Prostate gland (tissue), 2 donors: ENCODE measurements at regions not wholly inside any gene's neighbourhood (a gene's known extent, or its start where the extent isn't known, plus 50 kb on each side); places are given as distances from the start of the nearest gene placed in this dataset.

Source experiments
- DNase-seq: peaks from one replicate; pipeline ENCODE4 v3.0.0-alpha.2; 2019; ENCODE audit warnings: low spot score
- H3K27ac ChIP-seq, 2 donors: fragments of 200-600 bp; sonication (generic); 2 replicates each; pipeline ENCODE4 v1.5.1; 2017 to 2019
- H3K27me3 ChIP-seq: fragments of 200-600 bp; sonication (generic); replicated peaks from 2 replicates; pipeline ENCODE4 v1.5.1; 2019; ENCODE audit not compliant: insufficient read depth
- H3K36me3 ChIP-seq, 2 donors: fragments of 200-600 bp; sonication (generic); 1 replicate in 1 of 2; 2 replicates in 1 of 2; pipeline versions ENCODE4 v1.5.1 to v1.8.1; 2017 to 2019
- H3K4me1 ChIP-seq: fragments of 200-600 bp; sonication (generic); replicated peaks from 2 replicates; pipeline ENCODE4 v1.5.1; 2019
- H3K4me3 ChIP-seq, 2 donors: fragments of 200-600 bp; sonication (generic); 2 replicates each; pipeline ENCODE4 v1.5.1; 2017 to 2019
- H3K9me3 ChIP-seq: fragments of 200-600 bp; sonication (generic); 2 replicates; pipeline ENCODE4 v1.5.1; 2017
- CTCF ChIP-seq, 4 experiments: fragments of 200-600 bp in 2 of 4; fragments of 450-650 bp in 2 of 4; sonication (generic) in 2 of 4; IDR thresholded peaks; 1 replicate in 3 of 4; 2 replicates in 1 of 4; pipeline ENCODE4 v1.5.1; 2016 to 2019; ENCODE audit warnings: antibody characterized with exemption in 4 of 4, mild to moderate bottlenecking in 2 of 4, moderate library complexity in 2 of 4
- POLR2A ChIP-seq: fragments of 450-650 bp; IDR thresholded peaks from one replicate; pipeline ENCODE4 v1.6.1; 2016; ENCODE audit warnings: antibody characterized with exemption, mild to moderate bottlenecking
- POLR2AphosphoS5 ChIP-seq: sonication (generic); formaldehyde crosslinking; IDR thresholded peaks from one replicate; pipeline ENCODE4 v1.6.1; 2017; ENCODE audit warnings: antibody characterized with exemption
- WGBS: methylation state at CpG from one replicate; pipeline ENCODE4 v1.1.5; 2018; 5-methylcytosine and 5-hydroxymethylcytosine counted together
- intact Hi-C: fragments of 100-400 bp; cut with DNase I; formaldehyde crosslinking; loops from one replicate; pipeline ENCODE4 v1.14.2; 2022

DNA sequence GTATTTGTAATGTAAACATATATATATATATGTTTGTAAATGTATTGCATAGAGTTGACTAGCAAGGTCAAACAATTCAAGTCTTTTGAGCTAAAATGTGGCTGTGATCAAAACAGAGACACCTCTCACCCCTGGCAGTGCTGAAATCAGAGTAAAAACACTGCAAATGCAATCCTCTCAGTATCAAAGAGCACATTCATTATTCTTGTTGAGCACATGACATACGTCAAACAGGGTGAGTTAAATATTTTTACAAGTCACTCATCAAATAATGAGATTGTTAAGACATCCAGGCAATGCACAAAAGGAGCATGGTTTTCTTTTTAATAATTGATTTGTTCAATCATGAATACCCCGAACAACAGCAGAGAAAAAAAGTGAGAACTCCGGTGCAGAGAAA, 114.1 kb upstream of the KCNIP4 start:
- no peaks in the 10 kb centered on the region for H3K4me1 ChIP-seq
- no peaks in the 10 kb centered on the region for H3K27me3 ChIP-seq
- no peaks in the 10 kb centered on the region for H3K36me3 ChIP-seq
- intact Hi-C loops, result no loop called here
- H3K27ac ChIP-seq, result no peak overlapping the region
- TF ChIP-seq POLR2AphosphoS5, result no peak
- TF ChIP-seq CTCF (IDR thresholded peaks at IDR 0.05), result no peak
- no peak for TF ChIP-seq POLR2A
- DNase-seq, result no peak
- no peaks in the 10 kb centered on the region for H3K9me3 ChIP-seq
- H3K4me3 ChIP-seq, result no peak overlapping the region
- 62% methylated on average over 3 of the region's 3 CpGs for WGBS

DNA sequence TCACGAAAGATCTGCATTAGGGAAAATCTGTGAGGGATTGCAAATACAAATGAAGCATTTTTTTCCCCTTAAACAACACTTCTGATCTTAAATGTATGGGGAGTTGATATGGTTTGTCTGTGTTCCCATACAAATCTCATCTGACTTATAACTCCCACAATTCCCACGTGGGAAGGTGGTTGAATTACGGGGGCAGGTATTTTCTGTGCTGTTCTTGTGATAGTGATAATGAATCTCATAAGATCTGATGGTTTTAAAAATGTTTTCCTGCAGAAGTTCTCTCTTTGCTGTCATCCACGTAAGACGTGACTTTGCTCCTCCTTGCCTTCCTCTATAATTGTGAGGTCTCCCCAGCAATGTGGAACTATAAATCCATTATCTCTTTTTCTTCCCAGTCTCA, 107.4 kb upstream of the KCNIP4 start:
- WGBS, result 65% methylated on average over 5 of the region's 5 CpGs
- no peak for TF ChIP-seq POLR2AphosphoS5
- no peak for TF ChIP-seq POLR2A
- TF ChIP-seq CTCF (IDR thresholded peaks at IDR 0.05), result no peak
- H3K4me3 ChIP-seq, result no peak overlapping the region
- H3K4me1 ChIP-seq, result no peaks in the 10 kb centered on the region
- H3K9me3 ChIP-seq, result no peaks in the 10 kb centered on the region
- H3K27ac ChIP-seq, result no peak overlapping the region
- no peak for DNase-seq
- H3K27me3 ChIP-seq, result no peaks in the 10 kb centered on the region
- no peaks in the 10 kb centered on the region for H3K36me3 ChIP-seq
- intact Hi-C loops, result no loop called here

GRCh38 chr4:22052076-22052475, 103.5 kb upstream of the KCNIP4 start:
- no peaks in the 10 kb centered on the region for H3K9me3 ChIP-seq
- no peak for DNase-seq
- intact Hi-C loops, result no loop called here
- H3K36me3 ChIP-seq, result no peaks in the 10 kb centered on the region
- H3K4me3 ChIP-seq, result no peak overlapping the region
- H3K4me1 ChIP-seq, result no peaks in the 10 kb centered on the region
- H3K27ac ChIP-seq, result no peak overlapping the region
- WGBS, result 91% methylated on average over 1 of the region's 1 CpG
- no peaks in the 10 kb centered on the region for H3K27me3 ChIP-seq
- TF ChIP-seq POLR2AphosphoS5 (no peak), CTCF (IDR thresholded peaks at IDR 0.05) (no peak), POLR2A (no peak)

DNA sequence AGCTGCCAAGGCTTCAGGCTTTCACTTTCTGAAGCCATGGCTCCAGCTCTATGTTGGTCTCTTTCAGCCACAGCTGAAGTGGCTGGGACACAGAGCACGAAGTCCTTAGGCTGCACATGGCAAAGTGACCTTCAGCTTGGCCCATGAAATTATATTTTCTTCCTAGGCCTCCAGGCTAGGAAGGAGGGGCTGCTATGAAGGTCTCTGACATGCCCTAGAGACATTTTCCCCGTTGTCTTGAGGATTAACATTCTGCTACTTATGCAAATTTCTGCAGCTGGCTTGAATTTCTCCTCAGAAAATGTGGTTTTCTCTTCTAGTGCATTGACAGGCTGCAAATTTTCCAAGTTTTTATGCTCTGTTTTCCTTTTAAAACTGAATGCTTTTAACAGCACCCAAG, 99.8 kb upstream of the KCNIP4 start:
- Histone ChIP-seq H3K9me3 (no peaks in the 10 kb centered on the region), H3K27ac (no peak overlapping the region), H3K4me3 (no peak overlapping the region), H3K4me1 (no peaks in the 10 kb centered on the region), H3K36me3 (no peaks in the 10 kb centered on the region), H3K27me3 (no peaks in the 10 kb centered on the region)
- intact Hi-C loops, result no loop called here
- TF ChIP-seq CTCF (IDR thresholded peaks at IDR 0.05) (no peak), POLR2AphosphoS5 (no peak), POLR2A (no peak)
- WGBS, result 55% methylated on average over 2 of the region's 2 CpGs
- DNase-seq, result no peak

GRCh38 chr4:22047793-22048192, 99.2 kb upstream of the KCNIP4 start:
- 95% methylated on average over 12 of the region's 12 CpGs for WGBS
- no peaks in the 10 kb centered on the region for H3K27me3 ChIP-seq
- no peak overlapping the region for H3K4me3 ChIP-seq
- H3K27ac ChIP-seq, result no peak overlapping the region
- H3K9me3 ChIP-seq, result no peaks in the 10 kb centered on the region
- intact Hi-C loops, result no loop called here
- no peak for DNase-seq
- H3K4me1 ChIP-seq, result no peaks in the 10 kb centered on the region
- TF ChIP-seq POLR2AphosphoS5 (no peak), CTCF (IDR thresholded peaks at IDR 0.05) (no peak), POLR2A (no peak)
- no peaks in the 10 kb centered on the region for H3K36me3 ChIP-seq
